ENCODE measurements at regions not wholly inside any gene's neighbourhood (a gene's known extent, or its start where the extent isn't known, plus 50 kb on each side); places are given as distances from the start of the nearest gene placed in this dataset.

DNA sequence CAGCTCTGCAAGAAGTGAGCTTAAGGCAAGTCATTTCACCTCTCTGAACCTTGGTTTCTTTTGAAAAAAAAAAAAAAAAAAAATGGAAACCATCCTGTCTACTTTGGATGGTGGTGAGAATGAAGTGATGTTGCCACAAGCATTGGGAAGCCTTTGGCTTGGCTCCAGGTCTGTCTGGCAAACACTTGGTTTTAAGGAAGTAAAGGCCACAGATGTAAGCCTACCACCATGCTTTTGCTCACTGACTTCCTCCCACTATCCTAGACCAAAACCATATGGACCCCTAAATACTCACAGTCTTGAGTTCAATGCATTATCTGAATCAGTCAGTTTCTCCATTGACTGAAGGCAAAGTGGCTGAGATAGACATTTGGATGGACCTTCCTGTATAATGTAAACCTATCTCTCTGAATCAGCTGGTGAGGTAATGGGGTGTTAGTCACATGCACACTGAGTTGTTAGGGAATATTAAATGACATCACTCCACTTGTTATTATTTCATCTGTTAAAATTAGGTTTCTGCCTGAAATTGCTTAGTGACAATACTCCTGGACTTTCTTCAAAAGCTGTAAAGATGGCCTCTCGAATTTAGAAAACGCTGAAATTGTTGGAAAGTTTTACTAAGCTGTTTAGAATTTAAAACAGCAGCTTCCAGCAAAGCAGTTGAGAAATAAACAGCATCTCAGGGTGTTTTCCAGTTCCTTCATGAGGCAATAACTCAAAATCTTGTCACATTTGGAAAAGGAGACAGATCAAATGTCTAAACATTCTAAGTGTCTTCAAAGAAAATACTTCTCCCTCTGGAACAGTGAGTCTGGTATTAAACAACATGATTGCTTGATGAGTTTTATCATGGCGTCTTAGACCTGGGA lies 833.5 kb downstream of the DHX35 start:
- no peak for DNase-seq (ENCODE audit: extremely low spot score)
- TF ChIP-seq, protein P1, sequence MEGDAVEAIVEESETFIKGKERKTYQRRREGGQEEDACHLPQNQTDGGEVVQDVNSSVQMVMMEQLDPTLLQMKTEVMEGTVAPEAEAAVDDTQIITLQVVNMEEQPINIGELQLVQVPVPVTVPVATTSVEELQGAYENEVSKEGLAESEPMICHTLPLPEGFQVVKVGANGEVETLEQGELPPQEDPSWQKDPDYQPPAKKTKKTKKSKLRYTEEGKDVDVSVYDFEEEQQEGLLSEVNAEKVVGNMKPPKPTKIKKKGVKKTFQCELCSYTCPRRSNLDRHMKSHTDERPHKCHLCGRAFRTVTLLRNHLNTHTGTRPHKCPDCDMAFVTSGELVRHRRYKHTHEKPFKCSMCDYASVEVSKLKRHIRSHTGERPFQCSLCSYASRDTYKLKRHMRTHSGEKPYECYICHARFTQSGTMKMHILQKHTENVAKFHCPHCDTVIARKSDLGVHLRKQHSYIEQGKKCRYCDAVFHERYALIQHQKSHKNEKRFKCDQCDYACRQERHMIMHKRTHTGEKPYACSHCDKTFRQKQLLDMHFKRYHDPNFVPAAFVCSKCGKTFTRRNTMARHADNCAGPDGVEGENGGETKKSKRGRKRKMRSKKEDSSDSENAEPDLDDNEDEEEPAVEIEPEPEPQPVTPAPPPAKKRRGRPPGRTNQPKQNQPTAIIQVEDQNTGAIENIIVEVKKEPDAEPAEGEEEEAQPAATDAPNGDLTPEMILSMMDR (IDR thresholded peaks at IDR 0.05; ENCODE audit: control extremely low read depth, extremely low read depth, low read depth, missing control alignments) = no peak
- ChIA-PET CTCF (interaction anchor here (1.1 to 1.4 kb wide), 3 partner anchors 9 to 34 kb away, joined by 3 to 5 read pairs (median 4); no protein-coding TSS in a partner anchor), POLR2A (interaction anchor here (0.6 kb wide), 1 partner anchor 36 kb away, joined by 3 read pairs; no protein-coding TSS in a partner anchor)

GRCh38 chr20:39792334-39792733 lies 830.2 kb downstream of the DHX35 start:
- ChIA-PET CTCF (interaction anchor here (2.5 kb wide), 1 partner anchor 82 kb away, joined by 8 read pairs; no protein-coding TSS in a partner anchor), POLR2A (no interaction called here)
- no peak for DNase-seq (ENCODE audit: extremely low spot score)
- TF ChIP-seq, protein P1 (IDR thresholded peaks at IDR 0.05; ENCODE audit: control extremely low read depth, extremely low read depth, low read depth, missing control alignments) = no peak

- CTCF ChIA-PET = interaction anchor here (0.9 kb wide), 1 partner anchor 84 kb away, joined by 5 read pairs; no protein-coding TSS in a partner anchor
- TF ChIP-seq, protein P1 (IDR thresholded peaks at IDR 0.05; ENCODE audit: control extremely low read depth, extremely low read depth, low read depth, missing control alignments) = no peak
- DNase-seq (ENCODE audit: extremely low spot score) = no peak
- POLR2A ChIA-PET = no interaction called here
These were observed 827.3 kb downstream of the DHX35 start for GRCh38 chr20:39789411-39789810.

DNA sequence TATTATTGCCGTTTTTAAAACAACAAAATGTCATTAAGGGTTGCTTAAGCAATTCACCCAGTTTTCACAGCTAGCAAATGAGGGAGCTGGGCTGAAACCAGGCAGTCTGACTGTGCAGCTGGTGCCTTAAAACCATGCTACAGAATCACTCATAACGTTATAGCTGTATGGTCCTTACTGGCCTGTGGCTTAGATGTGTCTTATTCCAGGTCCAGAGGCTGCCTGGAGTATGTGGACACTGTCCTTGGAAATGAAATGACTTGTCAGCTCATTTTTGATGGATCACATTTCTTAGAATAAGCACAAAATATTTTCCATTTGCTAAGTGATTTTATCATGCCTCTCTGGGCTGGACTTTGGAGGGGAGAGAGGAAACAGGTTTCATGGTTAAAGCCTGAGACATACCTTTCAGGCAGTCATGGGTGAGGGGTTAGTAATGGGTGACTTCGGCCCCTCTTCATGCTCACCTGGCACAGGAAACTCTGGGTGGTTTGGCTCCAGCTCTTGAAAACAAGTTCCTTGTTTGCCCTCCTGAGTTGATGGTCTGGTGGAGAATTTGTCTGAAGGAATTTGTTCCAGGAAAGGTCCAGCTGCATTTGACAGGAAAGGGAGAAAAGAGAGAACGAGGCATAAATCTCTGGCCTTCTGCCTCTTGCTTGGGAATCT lies 823.2 kb downstream of the DHX35 start:
- POLR2A ChIA-PET = no interaction called here
- TF ChIP-seq, protein P1 (IDR thresholded peaks at IDR 0.05; ENCODE audit: control extremely low read depth, extremely low read depth, low read depth, missing control alignments) = no peak
- no peak for DNase-seq (ENCODE audit: extremely low spot score)
- CTCF ChIA-PET = interaction anchor here (1.3 kb wide), 1 partner anchor 45 kb away, joined by 5 read pairs; no protein-coding TSS in a partner anchor

DNA sequence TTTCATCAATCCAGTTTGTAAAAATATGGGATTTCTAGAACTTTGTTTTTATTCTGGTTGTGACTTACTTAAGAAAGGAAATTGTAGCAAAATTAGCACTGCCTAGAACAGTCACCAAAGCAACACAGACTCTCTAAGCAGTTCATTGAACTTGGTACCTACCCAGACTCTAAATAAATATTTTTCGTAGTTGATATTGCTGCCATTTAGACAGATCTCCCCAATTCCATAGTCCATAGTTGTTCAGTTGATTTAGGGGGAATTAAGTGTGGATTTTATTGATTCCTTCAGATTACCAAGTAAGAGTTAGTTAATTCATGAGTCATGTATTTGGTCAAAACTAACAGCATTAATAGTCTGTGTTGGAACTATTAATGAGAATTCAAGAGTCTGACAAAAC lies 822.5 kb downstream of the DHX35 start:
- TF ChIP-seq, protein P1 (IDR thresholded peaks at IDR 0.05; ENCODE audit: control extremely low read depth, extremely low read depth, low read depth, missing control alignments) = no peak
- no peak for DNase-seq (ENCODE audit: extremely low spot score)
- ChIA-PET POLR2A (no interaction called here), CTCF (interaction anchor here (1.3 kb wide), 1 partner anchor 45 kb away, joined by 5 read pairs; no protein-coding TSS in a partner anchor)

DNA sequence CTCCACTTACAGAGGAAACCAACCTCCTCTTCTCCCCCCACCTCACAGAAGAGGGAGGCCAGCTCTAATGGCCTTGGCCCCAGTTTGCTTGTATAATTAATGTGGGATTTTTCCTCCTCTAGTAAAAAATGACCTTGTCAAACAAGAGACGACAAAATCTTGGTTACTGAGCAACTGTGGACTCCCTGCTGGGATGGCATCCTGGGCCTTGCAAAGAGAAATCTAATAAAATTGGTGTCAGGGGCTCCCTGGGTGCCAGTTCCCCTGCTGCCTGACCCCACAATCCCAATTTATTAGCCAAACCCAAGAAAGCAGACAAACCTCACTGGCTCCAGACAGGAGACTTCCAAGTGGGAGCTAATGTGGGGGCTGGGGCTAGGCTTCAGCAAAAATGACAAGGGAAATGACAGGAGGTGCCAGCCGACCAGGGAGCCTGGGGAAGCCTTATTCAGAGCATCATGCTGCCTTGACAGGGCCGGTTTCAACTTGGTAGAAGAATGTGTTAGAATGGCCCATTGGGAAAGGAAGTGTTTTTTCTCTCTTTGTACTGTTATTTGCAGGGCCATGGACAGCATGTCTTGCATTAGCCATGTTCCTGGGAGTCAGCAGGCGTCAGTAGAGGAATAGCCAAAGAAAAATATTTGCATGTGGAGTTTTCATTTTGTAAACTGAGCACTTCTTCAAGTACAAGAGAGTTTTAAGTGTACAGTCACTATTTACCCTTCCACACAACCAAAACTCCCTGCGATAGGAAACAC lies 816.9 kb downstream of the DHX35 start:
- no peak for DNase-seq (ENCODE audit: extremely low spot score)
- CTCF ChIA-PET = no interaction called here
- POLR2A ChIA-PET = no interaction called here
- TF ChIP-seq, protein P1 (IDR thresholded peaks at IDR 0.05; ENCODE audit: control extremely low read depth, extremely low read depth, low read depth, missing control alignments) = no peak

Data from GM10248 (cell line).